Head of caudate nucleus (tissue), 42 donors: ENCODE measurements at regions not wholly inside any gene's neighbourhood (a gene's known extent, or its start where the extent isn't known, plus 50 kb on each side); places are given as distances from the start of the nearest gene placed in this dataset.

ENCODE experiments used
- DNase-seq, 42 donors: peaks; one replicate each; pipeline versions ENCODE4 v3.0.0 to v3.0.0-alpha.2; 2020 to 2021; ENCODE audit warnings: mixed read lengths in 7 of 42
- intact Hi-C: fragments of 100-400 bp; cut with DNase I; formaldehyde crosslinking; loops from one replicate; pipeline ENCODE4 v1.15.0; 2022

DNA sequence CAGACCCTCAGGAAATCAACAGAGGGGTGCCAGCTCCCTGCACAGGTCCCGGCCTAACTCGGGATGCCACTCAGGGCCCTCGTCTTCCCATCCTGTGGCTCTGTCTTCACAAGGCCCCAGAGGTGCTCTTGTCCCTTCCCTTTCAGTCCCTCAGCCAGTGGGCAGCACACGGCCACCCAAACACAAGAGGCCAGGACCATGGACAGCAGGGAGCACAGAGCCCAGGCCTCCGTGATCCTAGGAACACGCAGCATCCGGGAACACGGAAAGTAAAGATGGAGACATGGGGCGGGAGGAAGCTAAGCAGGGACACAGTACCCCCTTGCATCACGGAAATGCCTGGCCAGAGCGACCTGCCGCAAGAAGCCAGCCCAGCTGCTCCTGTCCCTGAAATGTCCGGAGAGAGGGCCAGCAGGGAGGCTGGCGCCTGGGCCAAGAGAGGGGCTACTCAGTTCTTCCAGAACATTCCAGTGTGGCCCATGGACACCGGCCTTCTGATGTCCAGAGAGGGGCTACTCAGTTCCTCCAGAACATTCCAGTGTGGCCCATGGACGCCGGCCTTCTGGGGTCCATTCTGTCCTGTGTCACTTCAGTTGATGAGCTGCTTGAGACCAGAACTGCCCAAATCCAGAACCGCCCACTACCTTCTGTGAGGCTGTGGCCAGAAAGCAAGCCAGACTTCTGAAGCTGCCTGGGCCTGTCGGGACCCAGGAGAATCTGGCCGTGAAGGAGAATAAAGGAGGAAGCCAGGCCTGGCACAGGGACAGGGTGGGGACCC lies 274.0 kb downstream of the BRD1 start:
- intact Hi-C loops = no loop called here
- peak in 8 of 42 donors; percentile 2 to 36 (median 9) for DNase-seq

DNA sequence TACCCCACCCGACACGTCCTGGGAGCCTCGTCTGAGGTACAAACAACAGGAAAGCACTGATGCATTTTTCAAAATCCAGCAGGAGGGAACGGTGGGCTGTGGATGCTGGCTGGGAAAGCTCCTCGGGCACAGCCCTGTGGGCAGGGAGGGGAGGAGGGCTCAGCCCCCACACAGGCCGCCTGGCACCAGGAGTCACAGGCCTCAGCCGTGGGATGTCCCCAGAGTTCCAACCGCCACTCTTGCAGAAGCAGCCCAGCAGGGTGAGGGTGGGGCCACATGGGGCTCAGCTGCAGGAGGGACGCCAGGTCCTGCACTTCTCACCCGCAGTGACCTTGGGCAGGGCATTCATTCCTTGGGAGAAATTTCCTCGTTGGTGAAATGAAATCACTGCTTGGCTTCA lies 274.6 kb downstream of the BRD1 start:
- DNase-seq = peak in 5 of 42 donors; percentile 6 to 39 (median 24)
- intact Hi-C loops = no loop called here

DNA sequence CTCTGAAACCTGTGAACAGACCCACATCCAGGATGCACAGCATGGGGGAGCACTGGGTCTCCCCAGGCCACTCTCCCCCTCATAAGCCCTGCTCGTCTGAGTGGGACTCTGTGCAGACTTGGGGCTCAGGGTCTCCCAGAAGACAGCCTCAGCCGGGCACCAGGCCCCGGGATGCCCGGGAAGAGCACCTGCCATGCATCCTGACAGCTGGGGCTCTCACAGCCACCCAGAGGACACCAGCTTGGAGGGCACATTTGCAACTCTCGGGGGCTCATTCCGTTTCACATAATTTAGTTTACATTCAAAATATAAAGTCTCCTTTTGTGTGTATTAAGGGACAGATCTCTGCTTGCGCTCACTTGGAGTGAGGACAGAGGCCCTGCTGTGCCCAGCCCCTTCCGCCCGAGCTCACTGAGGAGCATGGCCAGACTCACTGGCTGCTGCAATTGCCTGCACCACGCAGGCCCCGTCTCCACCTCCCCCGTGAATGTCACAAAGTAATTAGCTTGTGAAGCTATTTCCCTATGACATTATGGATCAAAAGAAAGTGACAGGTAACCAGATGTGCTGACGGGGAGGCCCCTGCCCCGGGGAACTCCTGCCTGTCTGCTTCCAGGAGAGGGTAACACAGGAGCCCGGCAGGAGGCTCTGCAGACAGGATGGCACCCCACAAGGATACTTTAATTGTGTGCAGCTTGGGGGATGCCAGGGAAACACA lies 275.6 kb downstream of the BRD1 start:
- intact Hi-C loops = no loop called here
- peak in 3 of 42 donors; percentile 15 to 38 (median 17) for DNase-seq

DNA sequence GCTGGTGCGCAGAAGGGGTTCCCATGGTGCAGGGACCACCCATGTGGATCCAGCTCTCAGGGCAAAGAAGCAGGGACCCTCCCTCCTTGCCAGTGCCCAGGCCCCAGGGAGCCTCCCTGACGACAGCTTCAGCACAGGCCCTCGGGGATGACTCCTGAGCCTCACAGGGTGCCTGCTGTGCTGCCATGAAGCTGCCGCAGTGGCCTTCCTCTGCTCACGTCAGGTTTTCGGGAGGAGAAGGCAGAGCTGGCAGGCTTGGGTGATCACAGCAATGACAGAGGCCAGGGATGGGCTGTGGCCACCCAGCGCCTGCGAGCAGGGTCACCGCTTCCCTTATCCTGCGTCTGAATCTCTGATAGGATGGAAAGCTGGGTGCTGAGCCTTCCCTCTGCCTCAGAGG lies 276.2 kb downstream of the BRD1 start:
- peak in 2 of 42 donors; percentile 5 to 33 for DNase-seq

DNA sequence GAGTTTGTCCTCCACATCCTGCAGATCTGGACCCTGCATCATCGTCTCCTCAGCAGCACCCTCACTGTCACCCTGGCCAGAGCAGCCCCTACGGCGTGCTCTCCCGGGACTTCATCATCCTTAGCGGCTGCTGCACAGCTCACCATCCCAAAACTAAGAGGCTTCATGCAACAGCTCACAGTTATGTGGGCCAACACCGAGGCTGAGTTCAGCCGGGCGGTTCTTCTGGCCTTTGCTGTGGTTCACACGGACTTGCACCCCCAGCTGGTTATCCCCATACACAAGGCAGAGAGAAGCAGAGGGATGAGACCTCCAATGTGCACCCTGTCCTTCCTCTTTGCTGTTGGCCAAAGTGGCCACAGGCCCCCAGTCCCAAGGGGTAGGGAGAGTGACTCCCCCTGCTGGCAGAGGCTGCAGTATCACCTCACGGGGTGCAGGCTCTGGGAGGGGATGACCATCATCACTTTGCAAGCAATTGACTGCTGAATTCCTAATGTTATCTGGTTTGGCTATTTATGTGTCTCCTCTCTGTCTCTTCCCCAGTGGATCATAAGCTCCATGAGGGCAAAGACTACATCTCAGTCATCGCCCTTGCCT lies 276.8 kb downstream of the BRD1 start:
- intact Hi-C loops = no loop called here
- DNase-seq = peak in 3 of 42 donors; percentile 3 to 16 (median 5)

More for the DNA sequence above, 276.2 kb downstream of the BRD1 start:
- intact Hi-C loops = no loop called here

DNA sequence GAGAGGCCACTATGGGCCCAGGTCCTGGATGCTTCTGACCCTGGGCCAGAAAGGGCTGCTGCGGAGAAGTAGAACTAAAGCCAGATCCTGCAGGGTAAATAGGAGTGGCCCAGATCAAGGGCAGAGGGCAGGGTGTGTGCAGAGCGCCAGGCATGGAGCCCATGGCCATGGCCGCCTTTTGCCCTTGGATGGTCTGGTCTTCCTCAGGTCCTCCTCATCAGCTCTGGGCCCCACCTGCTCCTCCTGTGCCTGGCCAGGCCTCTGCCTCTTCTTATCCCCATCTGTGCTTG lies 277.6 kb downstream of the BRD1 start:
- intact Hi-C loops = no loop called here
- DNase-seq = peak in 2 of 42 donors; percentile 5 to 6

DNA sequence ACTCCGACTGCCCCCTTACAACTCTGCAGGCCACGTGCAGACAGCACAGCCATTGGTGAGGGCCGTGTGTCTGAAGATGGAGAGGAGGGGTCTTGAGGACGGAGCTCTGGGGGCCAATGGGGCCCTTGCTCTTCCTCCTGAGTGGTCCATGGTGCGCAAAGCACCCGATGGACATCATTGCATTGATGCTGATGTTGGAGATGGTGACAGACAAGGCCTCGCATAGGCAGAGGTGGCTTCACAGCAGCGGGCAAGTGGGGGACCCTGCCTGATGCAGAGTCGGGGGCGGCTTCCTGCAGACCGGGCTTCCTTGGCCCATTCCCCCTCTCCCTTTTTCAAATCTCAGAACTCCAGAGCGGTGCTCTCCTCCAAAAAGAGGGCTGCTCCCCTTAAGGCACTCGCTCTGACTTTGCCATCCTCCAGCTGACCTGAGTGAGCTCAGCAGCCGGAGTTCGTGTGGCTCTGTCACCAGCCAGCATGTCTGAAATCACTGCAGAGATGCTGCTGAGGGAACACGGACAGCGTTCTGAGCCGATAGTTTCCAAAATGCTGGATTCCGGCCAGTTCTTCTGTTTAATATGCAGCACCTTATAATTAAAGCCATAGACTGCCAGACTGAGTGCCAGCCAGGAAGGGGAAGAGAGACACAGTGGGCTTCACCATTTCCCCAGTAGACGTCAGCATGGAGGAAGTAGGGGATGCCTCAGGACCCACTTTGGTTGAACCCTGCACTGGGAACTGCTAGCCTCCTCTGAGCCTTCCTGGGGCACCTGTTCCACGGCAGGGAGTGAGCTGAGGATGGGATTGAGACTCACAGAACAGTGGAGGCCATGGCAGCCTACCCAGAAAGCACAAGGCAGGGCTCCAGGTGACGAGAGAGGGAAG lies 278.2 kb downstream of the BRD1 start:
- peak in 4 of 42 donors; percentile 1 to 35 (median 16) for DNase-seq
- intact Hi-C loops = no loop called here

DNA sequence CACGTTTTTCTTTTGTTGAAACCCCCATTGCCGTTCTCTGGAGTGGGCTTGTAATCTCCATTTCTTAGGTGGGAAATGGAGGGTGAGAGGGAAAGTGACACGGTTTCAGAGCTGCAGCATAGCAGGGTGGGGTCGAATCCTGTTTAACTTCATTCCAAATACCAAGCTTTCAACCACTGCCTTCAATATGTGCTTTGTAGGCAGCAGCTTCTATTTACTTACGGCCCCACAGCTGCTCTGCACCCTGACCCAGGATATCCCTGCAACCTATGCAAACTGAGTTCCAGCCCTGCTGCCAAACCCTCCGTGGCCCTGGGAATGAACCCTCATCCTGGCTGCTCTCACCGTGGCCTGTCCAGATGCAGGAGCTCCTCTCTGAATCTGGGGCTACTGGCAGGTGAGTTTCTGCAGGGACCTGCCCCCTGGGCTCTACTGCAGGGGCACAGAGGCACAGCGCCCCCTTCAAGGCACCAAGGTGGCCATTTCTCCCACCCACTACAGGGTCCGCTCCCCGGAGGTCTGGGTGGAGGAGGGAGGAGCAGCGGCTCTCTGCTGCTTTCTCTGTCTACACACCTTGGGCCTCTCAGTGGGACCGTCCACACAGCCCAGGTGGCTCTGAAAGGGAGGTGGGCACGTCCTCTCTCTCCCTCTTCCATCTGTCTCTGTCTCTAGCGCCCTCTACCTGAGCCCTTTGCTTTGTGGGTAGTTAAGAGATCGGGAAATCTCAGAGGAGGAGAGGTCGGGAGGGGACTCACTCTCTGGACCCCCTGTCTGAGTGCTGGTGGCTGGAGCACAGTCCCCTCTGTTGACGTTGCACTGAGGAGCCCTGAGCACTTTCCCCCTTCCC lies 279.1 kb downstream of the BRD1 start:
- DNase-seq = peak in 8 of 42 donors; percentile 3 to 25 (median 8)
- intact Hi-C loops = no loop called here

DNA sequence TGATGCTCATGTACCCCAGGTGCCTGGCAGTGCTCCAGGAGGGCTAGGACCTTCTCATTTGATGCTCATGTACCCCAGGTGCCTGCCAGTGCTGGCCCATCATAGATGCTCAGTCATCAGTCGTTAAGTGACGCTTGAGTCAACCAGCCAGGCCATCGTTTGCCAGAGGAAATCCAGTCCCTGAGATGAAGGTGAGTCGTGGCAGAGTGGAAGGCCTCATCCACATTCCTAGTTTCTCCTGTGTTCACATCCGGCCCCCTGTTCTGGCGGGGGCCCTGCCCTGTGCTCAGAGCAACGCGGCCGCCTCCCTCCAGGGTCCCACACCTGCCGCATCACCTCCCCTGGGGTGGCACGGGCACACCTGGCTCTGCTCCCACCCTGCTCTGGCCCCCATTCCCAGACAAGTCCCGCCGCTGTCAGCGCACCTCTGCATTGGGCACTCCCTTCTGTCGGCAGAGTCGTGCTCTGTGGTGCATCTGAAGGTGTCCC lies 279.9 kb downstream of the BRD1 start:
- peak in 7 of 42 donors; percentile 2 to 22 (median 8) for DNase-seq
- intact Hi-C loops = no loop called here

DNA sequence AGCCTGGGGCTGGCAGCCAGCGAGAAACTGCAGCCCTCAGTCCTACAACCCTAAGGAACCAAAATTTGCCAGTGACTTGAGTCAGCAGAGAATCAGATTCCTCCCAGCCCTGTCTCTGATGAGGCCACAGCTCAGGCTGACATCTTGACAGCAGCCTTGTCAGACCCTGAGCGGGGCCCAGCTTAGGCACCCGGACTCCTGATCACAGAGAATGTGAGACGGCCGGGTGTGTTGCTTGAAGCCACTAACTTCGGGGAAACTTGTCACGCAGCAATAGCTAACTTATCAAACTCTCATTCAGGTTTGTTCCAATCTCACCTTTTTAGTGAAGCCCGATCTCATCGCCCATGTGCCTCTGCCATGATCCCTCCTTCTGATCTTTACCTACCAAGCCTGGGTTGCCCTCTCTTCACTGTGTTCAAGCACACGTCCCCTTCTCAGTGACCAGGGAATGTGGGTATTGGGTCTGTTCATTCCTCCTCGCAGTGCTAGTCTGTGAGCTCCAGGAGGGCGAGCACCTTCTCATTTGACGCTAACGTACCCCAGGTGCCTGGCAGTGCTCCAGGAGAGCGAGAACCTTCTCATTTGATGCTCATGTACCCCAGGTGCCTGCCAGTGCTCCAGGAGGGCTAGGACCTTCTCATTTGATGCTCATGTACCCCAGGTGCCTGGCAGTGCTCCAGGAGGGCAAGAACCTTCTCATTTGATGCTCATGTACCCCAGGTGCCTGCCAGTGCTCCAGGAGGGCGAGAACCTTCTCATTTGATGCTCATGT lies 280.7 kb downstream of the BRD1 start:
- intact Hi-C loops = no loop called here
- peak in 5 of 42 donors; percentile 5 to 37 (median 19) for DNase-seq

DNA sequence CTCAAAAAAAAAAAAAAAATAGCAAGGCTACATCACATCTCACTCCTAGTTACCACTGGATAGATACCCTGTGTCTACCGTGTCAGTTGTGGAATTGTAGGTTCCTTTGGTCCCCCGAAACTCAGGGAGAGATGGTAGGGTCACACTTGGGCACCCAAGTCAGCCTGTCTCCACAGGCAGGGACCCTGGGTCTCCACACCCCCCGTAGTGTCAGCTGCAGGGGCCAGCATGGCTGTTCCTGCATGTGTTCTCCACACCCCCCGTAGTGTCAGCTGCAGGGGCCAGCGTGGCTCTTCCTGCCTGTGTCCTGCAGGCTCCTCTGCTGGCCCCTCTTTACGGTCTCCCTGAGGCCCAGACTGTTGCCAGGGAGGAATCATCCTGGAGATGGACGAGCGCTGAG lies 282.1 kb downstream of the BRD1 start:
- intact Hi-C loops = no loop called here
- peak in 2 of 42 donors; percentile 23 to 26 for DNase-seq

DNA sequence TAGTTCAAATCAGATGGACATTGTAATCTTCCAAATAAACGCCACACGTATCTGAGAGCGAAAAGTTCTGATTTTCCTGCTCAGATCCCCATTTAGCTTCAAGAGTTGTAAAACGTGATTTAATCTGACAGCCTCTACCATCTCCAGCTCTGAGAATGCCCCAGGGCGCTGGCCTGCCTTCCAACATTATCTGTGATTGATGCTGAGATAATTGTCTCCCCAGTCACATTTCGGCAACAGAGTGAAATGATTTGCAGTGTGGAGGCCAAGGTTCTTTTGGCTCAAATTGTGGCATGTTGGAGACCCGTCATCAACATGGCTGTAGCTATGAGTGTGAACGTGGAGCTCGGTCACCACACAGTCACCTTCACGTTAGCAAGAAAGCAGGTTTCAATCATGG lies 283.4 kb downstream of the BRD1 start:
- DNase-seq = peak in 5 of 42 donors; percentile 0 to 37 (median 8)

DNA sequence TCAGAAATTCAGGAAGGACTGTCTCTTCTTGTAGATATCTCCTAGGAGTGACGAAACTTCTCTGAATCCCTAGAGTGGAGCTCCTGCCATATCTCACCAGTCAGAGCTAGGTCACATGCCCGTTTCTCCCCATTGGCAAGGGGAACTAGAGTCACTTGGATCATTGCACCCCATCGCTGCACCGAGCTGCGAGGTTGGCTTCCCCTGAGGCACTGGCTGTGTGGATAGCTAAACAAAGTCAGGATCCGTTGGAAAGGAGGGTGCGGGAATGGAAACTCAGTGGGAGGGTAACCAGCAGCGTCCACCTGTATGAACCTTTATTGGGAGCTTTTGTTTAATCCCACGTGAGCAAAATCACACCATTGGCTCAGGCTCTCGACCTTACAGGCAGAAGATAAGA lies 283.8 kb downstream of the BRD1 start:
- intact Hi-C loops = no loop called here

More for the DNA sequence above, 283.4 kb downstream of the BRD1 start:
- intact Hi-C loops = no loop called here

DNA sequence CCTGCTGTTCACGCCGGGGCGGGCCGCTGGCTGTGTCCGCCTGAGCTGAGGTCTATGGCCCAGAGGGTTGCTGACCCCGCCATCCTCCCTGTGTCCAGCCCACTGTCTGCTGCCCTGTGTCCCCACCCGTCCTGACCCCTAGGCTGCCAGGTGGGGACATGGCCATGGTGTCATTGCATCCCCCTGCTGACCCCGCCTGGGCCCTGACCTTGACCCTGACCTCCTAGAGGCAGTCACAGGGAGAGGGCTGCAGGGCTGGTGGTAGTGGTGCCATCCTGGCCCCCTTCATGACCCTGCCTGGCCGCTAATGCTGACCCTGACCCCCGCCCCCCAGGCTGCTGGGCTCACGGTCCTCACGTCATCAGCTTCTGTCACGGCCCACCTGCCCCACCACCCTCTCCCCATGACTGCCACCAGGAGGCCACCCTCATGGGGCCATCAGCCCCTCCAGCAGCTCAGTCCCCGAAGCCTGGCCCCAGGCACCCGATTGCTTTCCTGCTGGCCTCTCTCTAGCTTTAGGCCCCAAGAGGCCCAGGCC lies 285.9 kb downstream of the BRD1 start:
- intact Hi-C loops = no loop called here
- DNase-seq = peak in 6 of 42 donors; percentile 2 to 32 (median 16)

More for the DNA sequence above, 283.8 kb downstream of the BRD1 start:
- DNase-seq = peak in 7 of 42 donors; percentile 0 to 18 (median 5)

DNA sequence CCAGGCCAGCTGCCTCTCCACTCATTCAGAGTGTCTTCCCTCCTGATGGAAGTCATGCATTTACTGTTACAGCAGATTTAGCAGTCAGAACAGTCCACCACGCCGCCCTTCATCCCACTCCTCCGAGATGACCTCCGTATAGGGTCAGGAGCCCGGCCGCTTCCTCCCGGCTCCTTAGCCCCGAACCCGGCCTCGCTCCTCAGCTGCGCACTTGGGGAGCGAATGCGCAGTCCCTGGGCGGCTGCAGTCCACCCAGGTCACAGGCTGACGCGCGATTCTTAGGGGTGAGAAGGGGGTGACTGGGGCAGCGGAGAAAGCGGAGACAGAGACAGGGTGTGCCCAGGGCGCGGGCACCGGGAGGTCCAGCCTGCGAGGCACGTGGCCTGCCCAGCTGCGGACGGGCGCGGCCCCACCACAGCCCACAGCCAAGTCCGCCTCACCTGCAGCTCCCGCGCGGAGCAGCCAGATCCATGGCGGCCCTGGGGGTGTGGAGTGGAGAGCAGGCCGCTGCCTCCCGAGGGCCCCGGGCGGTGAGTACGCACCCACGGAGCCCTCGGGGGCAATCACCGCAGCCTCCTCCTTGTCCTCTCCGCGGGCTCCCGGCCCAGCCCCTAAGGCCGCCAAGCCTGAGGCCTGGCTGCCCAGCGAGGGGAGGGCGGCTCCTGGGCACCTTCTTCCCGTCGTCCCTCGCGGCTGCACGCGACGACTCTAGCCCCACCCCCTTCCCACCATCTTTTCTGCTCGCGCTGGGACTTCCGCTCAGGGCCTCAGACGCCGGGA lies 286.6 kb downstream of the BRD1 start:
- peak in 7 of 42 donors; percentile 2 to 39 (median 11) for DNase-seq
- intact Hi-C loops = no loop called here
